GM23338 (cell line): ENCODE measurements at regions not wholly inside any gene's neighbourhood (a gene's known extent, or its start where the extent isn't known, plus 50 kb on each side); places are given as distances from the start of the nearest gene placed in this dataset.

Source experiments
- CTCF ChIP-seq, 2 experiments: fragments of 200-600 bp in 1 of 2; sonication (generic) in 1 of 2; conservative IDR thresholded peaks; 2 replicates each; pipeline versions ENCODE4 v1.5.1 to v1.6.1; 2016 to 2017; ENCODE audit warnings: antibody characterized with exemption in 2 of 2, low read depth in 2 of 2, mild to moderate bottlenecking in 2 of 2, moderate library complexity in 1 of 2
- NANOG ChIP-seq: IDR thresholded peaks from 2 replicates; pipeline ENCODE4 v1.6.1; 2016; ENCODE audit warnings: antibody characterized with exemption, borderline replicate concordance

GRCh38 chr5:91257301-91257700, 125.8 kb downstream of the ARRDC3 start:
- TF ChIP-seq CTCF (conservative IDR thresholded peaks at IDR 0.05; ENCODE audit: low read depth in 2 of 2), result no peak
- no peak for TF ChIP-seq NANOG
